Prostate gland (tissue), 2 donors: ENCODE measurements at regions not wholly inside any gene's neighbourhood (a gene's known extent, or its start where the extent isn't known, plus 50 kb on each side); places are given as distances from the start of the nearest gene placed in this dataset.

ENCODE experiments used
- CTCF ChIP-seq, 4 experiments: fragments of 200-600 bp in 2 of 4; fragments of 450-650 bp in 2 of 4; sonication (generic) in 2 of 4; IDR thresholded peaks; 1 replicate in 3 of 4; 2 replicates in 1 of 4; pipeline ENCODE4 v1.5.1; 2016 to 2019; ENCODE audit warnings: antibody characterized with exemption in 4 of 4, mild to moderate bottlenecking in 2 of 4, moderate library complexity in 2 of 4
- POLR2A ChIP-seq: fragments of 450-650 bp; IDR thresholded peaks from one replicate; pipeline ENCODE4 v1.6.1; 2016; ENCODE audit warnings: antibody characterized with exemption, mild to moderate bottlenecking

DNA sequence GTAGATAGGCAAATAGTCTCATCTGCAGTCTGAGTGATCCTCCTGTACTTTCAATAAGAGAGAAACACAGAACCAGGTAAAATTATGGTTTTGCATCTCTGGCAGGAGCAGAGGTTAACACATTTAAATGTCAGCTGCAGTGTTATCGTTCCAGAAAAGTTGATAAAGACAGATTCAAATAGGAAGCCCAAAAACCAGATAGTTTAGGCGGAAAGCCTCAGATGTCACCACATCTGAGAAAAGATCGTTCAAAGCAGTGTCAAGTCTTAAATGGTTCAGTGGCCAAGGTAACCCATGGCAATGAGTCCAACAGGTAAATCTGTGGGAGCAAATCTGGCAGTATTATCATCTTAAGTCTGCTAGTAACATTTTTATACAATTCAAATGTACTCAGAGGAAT, 542.1 kb upstream of the MEF2C start:
- TF ChIP-seq CTCF (IDR thresholded peaks at IDR 0.05): no peak
- no peak for TF ChIP-seq POLR2A
